ENCODE measurements at regions not wholly inside any gene's neighbourhood (a gene's known extent, or its start where the extent isn't known, plus 50 kb on each side); places are given as distances from the start of the nearest gene placed in this dataset.

DNA sequence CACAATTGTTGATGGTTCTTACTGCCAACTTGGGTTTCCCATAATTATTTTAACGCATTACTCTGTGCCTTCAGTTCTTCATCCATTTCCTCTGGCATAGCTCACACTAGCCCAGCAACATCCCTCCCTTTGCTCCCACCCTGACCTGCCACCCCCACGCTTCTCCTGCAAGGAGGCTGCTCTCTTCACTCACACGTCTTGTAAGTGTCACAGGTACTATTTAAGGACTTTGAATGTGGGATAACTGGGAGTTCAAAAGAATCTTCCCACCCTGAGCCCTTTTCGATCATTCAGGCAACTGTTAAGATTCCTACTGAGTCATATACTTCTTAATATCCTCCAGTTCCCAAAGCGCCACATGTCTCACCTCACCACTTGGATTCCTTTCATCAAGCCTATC is 95.4 kb downstream of the PXDC1 start:
- TF ChIP-seq, protein P1, sequence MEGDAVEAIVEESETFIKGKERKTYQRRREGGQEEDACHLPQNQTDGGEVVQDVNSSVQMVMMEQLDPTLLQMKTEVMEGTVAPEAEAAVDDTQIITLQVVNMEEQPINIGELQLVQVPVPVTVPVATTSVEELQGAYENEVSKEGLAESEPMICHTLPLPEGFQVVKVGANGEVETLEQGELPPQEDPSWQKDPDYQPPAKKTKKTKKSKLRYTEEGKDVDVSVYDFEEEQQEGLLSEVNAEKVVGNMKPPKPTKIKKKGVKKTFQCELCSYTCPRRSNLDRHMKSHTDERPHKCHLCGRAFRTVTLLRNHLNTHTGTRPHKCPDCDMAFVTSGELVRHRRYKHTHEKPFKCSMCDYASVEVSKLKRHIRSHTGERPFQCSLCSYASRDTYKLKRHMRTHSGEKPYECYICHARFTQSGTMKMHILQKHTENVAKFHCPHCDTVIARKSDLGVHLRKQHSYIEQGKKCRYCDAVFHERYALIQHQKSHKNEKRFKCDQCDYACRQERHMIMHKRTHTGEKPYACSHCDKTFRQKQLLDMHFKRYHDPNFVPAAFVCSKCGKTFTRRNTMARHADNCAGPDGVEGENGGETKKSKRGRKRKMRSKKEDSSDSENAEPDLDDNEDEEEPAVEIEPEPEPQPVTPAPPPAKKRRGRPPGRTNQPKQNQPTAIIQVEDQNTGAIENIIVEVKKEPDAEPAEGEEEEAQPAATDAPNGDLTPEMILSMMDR (IDR thresholded peaks at IDR 0.05): no peak
- TF ChIP-seq POLR2A (IDR thresholded peaks at IDR 0.05): no peak
- Histone ChIP-seq H3K27ac (no peak overlapping the region), H3K9me3 (no peaks in the 10 kb centered on the region), H3K4me3 (no peak overlapping the region), H3K4me1 (no peaks in the 10 kb centered on the region), H3K36me3 (ENCODE audit: low read depth, missing control alignments) (no peaks in the 10 kb centered on the region), H3K27me3 (no peaks in the 10 kb centered on the region)
- DNase-seq: no peak
- WGBS, 2 donors: 85 to 89% methylated on average over 5 of the region's 5 CpGs
- intact Hi-C loops (cut with DNase I; ENCODE audit: low total_unique reads): no loop called here

DNA sequence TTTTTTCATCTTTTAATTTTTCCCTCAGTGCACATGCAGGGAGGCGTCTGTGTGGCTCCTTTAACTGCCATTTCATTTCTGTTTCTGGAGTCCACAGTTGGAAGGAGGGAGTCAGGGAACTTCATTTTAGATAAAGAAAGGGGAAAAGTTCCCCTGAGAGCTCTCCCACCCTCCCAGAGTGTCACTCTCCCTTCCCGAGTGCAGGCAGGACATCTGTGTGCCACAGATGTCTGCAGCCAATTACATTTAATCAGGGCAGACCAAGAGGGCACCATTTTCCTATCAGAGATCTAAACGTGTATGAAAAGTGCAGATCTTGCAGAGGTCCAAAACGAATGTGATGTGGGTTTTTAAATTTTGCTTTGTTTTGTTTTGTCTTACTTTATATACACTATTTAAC is 96.6 kb downstream of the PXDC1 start:
- H3K4me1 ChIP-seq: no peaks in the 10 kb centered on the region
- H3K36me3 ChIP-seq (ENCODE audit: low read depth, missing control alignments): no peaks in the 10 kb centered on the region
- H3K27me3 ChIP-seq: no peaks in the 10 kb centered on the region
- intact Hi-C loops (cut with DNase I; ENCODE audit: low total_unique reads): no loop called here
- no peak overlapping the region for H3K27ac ChIP-seq
- DNase-seq: no peak
- H3K9me3 ChIP-seq: no peaks in the 10 kb centered on the region
- 63 to 65% methylated on average over 4 of the region's 4 CpGs for WGBS, 2 donors
- no peak overlapping the region for H3K4me3 ChIP-seq
- TF ChIP-seq POLR2A (IDR thresholded peaks at IDR 0.05): no peak
- TF ChIP-seq, protein P1 (IDR thresholded peaks at IDR 0.05): no peak

DNA sequence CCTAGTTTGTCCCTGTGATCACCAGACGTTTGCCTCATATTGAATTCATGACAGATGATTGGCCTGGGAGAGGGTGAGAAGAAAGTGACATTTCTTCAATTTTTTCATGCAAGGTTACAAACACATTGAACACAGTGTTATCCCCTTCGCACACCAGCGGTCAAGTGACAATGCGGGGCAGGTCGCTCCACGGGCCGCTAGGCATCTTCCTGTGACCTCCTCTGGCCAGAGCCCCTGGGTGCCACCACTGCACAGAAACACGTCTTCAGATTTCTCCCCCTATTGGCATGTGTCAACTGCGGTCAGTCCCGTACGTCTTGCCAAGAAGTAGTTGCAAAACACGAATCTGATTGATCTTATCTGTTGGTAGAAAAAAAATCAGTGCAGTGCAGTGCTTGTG is 97.1 kb downstream of the PXDC1 start:
- Histone ChIP-seq H3K4me3 (no peak overlapping the region), H3K9me3 (no peaks in the 10 kb centered on the region), H3K27me3 (no peaks in the 10 kb centered on the region), H3K36me3 (ENCODE audit: low read depth, missing control alignments) (no peaks in the 10 kb centered on the region), H3K4me1 (no peaks in the 10 kb centered on the region), H3K27ac (no peak overlapping the region)
- intact Hi-C loops (cut with DNase I; ENCODE audit: low total_unique reads): no loop called here
- no peak for TF ChIP-seq POLR2A (IDR thresholded peaks at IDR 0.05)
- TF ChIP-seq, protein P1 (IDR thresholded peaks at IDR 0.05): no peak
- DNase-seq: no peak
- 88 to 90% methylated on average over 12 of the region's 12 CpGs for WGBS, 2 donors

DNA sequence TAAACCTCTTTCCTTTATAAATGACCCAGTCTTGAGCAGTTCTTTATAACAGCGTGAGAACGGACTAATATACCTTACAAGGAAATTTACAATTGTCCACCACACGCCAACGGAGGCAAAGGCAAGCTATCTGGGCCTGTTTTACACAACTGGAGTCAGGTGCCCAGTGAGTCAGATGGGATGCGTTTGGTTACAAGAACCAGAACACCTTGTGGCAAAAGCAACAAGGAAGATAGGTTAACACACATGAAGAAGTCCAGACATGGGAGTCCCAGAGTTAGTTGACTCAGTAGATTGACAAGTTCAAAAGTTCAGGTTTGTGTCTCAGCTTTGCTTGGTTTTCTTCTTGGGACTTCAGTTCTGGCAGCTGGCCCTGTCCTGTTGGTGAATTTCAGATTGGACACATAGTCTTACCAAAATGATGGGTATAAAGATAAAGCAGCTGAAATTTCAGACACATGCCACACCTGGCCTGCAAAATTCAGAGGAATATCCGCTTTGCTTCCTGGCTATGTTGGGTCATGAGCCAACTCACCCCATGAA is 97.9 kb downstream of the PXDC1 start:
- H3K4me1 ChIP-seq: no peaks in the 10 kb centered on the region
- no peaks in the 10 kb centered on the region for H3K27me3 ChIP-seq
- intact Hi-C loops (cut with DNase I; ENCODE audit: low total_unique reads): no loop called here
- H3K27ac ChIP-seq: no peak overlapping the region
- H3K4me3 ChIP-seq: no peak overlapping the region
- no peak for DNase-seq
- no peaks in the 10 kb centered on the region for H3K9me3 ChIP-seq
- no peaks in the 10 kb centered on the region for H3K36me3 ChIP-seq (ENCODE audit: low read depth, missing control alignments)
- TF ChIP-seq, protein P1 (IDR thresholded peaks at IDR 0.05): no peak
- WGBS, 2 donors: 88 to 97% methylated on average over 6 of the region's 6 CpGs

DNA sequence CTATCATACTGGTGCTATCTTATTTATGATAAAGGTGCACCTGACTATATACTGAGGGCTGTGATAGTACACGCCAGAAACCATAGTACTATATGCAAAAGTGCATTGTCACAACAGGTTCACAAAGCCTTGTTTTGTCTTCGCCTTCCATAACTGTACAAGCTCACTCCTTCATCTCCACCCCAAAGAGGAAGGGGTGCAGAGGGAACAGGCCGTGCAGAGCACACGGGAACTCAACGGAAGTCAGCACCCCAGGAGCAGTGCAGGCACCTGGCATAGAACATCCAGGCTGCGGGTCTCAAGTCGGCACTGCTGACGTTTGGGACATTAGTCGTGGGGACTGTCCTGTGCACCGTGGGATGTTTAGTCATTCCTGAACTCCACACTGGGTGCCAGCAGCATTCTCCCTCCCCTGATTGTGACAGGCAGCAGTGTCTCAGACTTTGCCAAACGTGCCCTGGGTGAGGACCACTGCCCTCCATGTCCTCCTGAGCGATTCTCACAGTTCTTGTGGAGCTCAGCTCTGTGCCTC is 99.7 kb downstream of the PXDC1 start:
- no peaks in the 10 kb centered on the region for H3K9me3 ChIP-seq
- H3K36me3 ChIP-seq (ENCODE audit: low read depth, missing control alignments): no peaks in the 10 kb centered on the region
- intact Hi-C loops (cut with DNase I; ENCODE audit: low total_unique reads): no loop called here
- no peak for TF ChIP-seq POLR2A (IDR thresholded peaks at IDR 0.05)
- TF ChIP-seq, protein P1 (IDR thresholded peaks at IDR 0.05): no peak
- no peak for DNase-seq
- no peak overlapping the region for H3K27ac ChIP-seq
- H3K27me3 ChIP-seq: no peaks in the 10 kb centered on the region
- H3K4me1 ChIP-seq: no peaks in the 10 kb centered on the region
- WGBS, 2 donors: 89 to 90% methylated on average over 11 to 12 of the region's 12 CpGs
- no peak overlapping the region for H3K4me3 ChIP-seq

All from testis (tissue), 2 donors.